K562 (cell line): ENCODE measurements at regions not wholly inside any gene's neighbourhood (a gene's known extent, or its start where the extent isn't known, plus 50 kb on each side); places are given as distances from the start of the nearest gene placed in this dataset.

Source experiments
- ASH1L ChIP-seq: fragments of 450-650 bp; IDR thresholded peaks from 2 replicates; pipeline ENCODE4 v1.6.1; 2018; ENCODE audit warnings: borderline replicate concordance, mild to moderate bottlenecking, low read depth; ENCODE audit not compliant: partially characterized antibody
- CREB1 ChIP-seq, 2 experiments: sonication (generic) in 1 of 2; formaldehyde crosslinking in 1 of 2; IDR thresholded peaks; 2 replicates each; pipeline versions ENCODE4 v1.6.1 to v1.8.0; 2012 to 2022; ENCODE audit warnings: inconsistent platforms in 1 of 2, mild to moderate bottlenecking in 1 of 2, missing genetic modification reagents in 1 of 2, moderate library complexity in 1 of 2
- CTCF ChIP-seq, 3 experiments: IDR thresholded peaks in 2 of 3; conservative IDR thresholded peaks in 1 of 3; 2 replicates each; pipeline ENCODE4 v1.5.1; 2011 to 2012; ENCODE audit warnings: low read length in 3 of 3, mild to moderate bottlenecking in 3 of 3, control low read depth in 2 of 3, improper control_type of control experiment in 1 of 3, inconsistent platforms in 1 of 3, low read depth in 1 of 3, mixed read lengths in 1 of 3, moderate library complexity in 1 of 3; ENCODE audit not compliant: insufficient read depth in 2 of 3
- HNRNPL ChIP-seq: fragments of 200-400 bp; formaldehyde crosslinking; IDR thresholded peaks from 2 replicates; pipeline ENCODE4 v1.6.1; 2017; ENCODE audit warnings: low read depth, mild to moderate bottlenecking, low read length
- MED1 ChIP-seq: sonication (generic); formaldehyde crosslinking; IDR thresholded peaks from 2 replicates; pipeline ENCODE4 v1.8.1; 2023; ENCODE audit warnings: missing genetic modification reagents, borderline replicate concordance
- MLLT1 ChIP-seq, 2 experiments: fragments of 450-650 bp; IDR thresholded peaks; 2 replicates each; pipeline ENCODE4 v1.6.1; 2016
- MXI1 ChIP-seq: IDR thresholded peaks from 2 replicates; pipeline ENCODE4 v1.6.1; 2011; ENCODE audit warnings: low read depth, mild to moderate bottlenecking, improper control_type of control experiment, low read length
- POLR2AphosphoS5 ChIP-seq: IDR thresholded peaks from 2 replicates; pipeline ENCODE4 v1.6.1; 2011; ENCODE audit warnings: mild to moderate bottlenecking, low read depth, low read length, moderate library complexity; ENCODE audit not compliant: control insufficient read depth, insufficient read depth
- RCOR1 ChIP-seq, 2 experiments: IDR thresholded peaks; 2 replicates each; pipeline ENCODE4 v1.6.1; 2012; ENCODE audit warnings: low read depth in 2 of 2, low read length in 2 of 2, borderline replicate concordance in 1 of 2, improper control_type of control experiment in 1 of 2
- ZEB2 ChIP-seq: fragments of 450-650 bp; IDR thresholded peaks from 2 replicates; pipeline ENCODE4 v1.6.1; 2016
- ZHX1 ChIP-seq: fragments of 150-350 bp; conservative IDR thresholded peaks from 2 replicates; pipeline ENCODE4 v1.6.1; 2014; ENCODE audit warnings: low read length
- ZNF174 ChIP-seq: fragments of 250-450 bp; sonication (Bioruptor Pico); IDR thresholded peaks from 2 replicates; pipeline ENCODE4 v1.4.0; 2020; ENCODE audit warnings: mild to moderate bottlenecking

- 0 out of 4 replicates have a peak, but pooled peaks of 1 of the 2 experiments have one; percentile 28 for TF ChIP-seq RCOR1 (IDR thresholded peaks at IDR 0.05; ENCODE audit: borderline replicate concordance in 1 of 2, low read depth in 2 of 2, low read length in 2 of 2)
- no peak for TF ChIP-seq HNRNPL
- TF ChIP-seq CTCF (IDR thresholded peaks at IDR 0.05 in 2 of 3, conservative IDR thresholded peaks at IDR 0.05 in 1 of 3; ENCODE audit: insufficient read depth in 2 of 3, low read depth in 1 of 3, low read length in 3 of 3) = no peak
- no peak for TF ChIP-seq CREB1 (IDR thresholded peaks at IDR 0.05)
- no peak for TF ChIP-seq CREB1 (CRISPR knock-in tag; IDR thresholded peaks at IDR 0.05)
- TF ChIP-seq ASH1L = no peak
- no peak for TF ChIP-seq ZEB2
- TF ChIP-seq MLLT1 (IDR thresholded peaks at IDR 0.05) = no peak
- TF ChIP-seq MED1 (CRISPR knock-in tag) = no peak
- no peak for TF ChIP-seq ZNF174 (CRISPR knock-in tag)
- TF ChIP-seq ZHX1 = no peak
- peak; percentile 70; the same call in 1 of the 2 replicates for TF ChIP-seq POLR2AphosphoS5
- no peak for TF ChIP-seq MXI1
Observed at GRCh38 chr16:85474621-85475217, 138.4 kb upstream of the GSE1 start.
